Transverse colon (tissue), 4 donors: ENCODE measurements at regions not wholly inside any gene's neighbourhood (a gene's known extent, or its start where the extent isn't known, plus 50 kb on each side); places are given as distances from the start of the nearest gene placed in this dataset.

Source experiments
- DNase-seq: peaks from one replicate; pipeline ENCODE4 v3.0.0-alpha.2; 2019
- H3K27ac ChIP-seq, 4 donors: fragments of 200-600 bp; sonication (generic); 2 replicates each; pipeline ENCODE4 v1.5.1; 2016 to 2018; ENCODE audit warnings: inconsistent platforms in 4 of 4
- H3K27me3 ChIP-seq: fragments of 200-600 bp; sonication (generic); 2 replicates; pipeline ENCODE4 v1.5.1; 2017; ENCODE audit warnings: inconsistent platforms
- H3K36me3 ChIP-seq, 4 donors: fragments of 200-600 bp; sonication (generic); 2 replicates each; pipeline ENCODE4 v1.5.1; 2017 to 2019; ENCODE audit warnings: inconsistent platforms in 4 of 4
- H3K4me1 ChIP-seq, 4 donors: fragments of 200-600 bp; sonication (generic); 2 replicates each; pipeline ENCODE4 v1.5.1; 2017 to 2020; ENCODE audit warnings: inconsistent platforms in 4 of 4
- H3K4me3 ChIP-seq, 4 donors: fragments of 200-600 bp; sonication (generic); 1 replicate in 1 of 4; 2 replicates in 3 of 4; pipeline versions ENCODE4 v1.5.1 to v1.6.1; 2017 to 2019; ENCODE audit warnings: inconsistent platforms in 4 of 4
- H3K9me3 ChIP-seq, 2 donors: fragments of 200-600 bp; sonication (generic); 2 replicates each; pipeline ENCODE4 v1.5.1; 2017 to 2019; ENCODE audit warnings: inconsistent platforms in 2 of 2
- CTCF ChIP-seq, 5 experiments: fragments of 200-600 bp in 3 of 5; fragments of 450-650 bp in 2 of 5; sonication (generic) in 3 of 5; IDR thresholded peaks; 1 replicate in 2 of 5; 2 replicates in 3 of 5; pipeline ENCODE4 v1.5.1; 2016 to 2017; ENCODE audit warnings: antibody characterized with exemption in 5 of 5, inconsistent platforms in 3 of 5, mild to moderate bottlenecking in 2 of 5, moderate library complexity in 1 of 5
- EP300 ChIP-seq: sonication (generic); formaldehyde crosslinking; IDR thresholded peaks from one replicate; pipeline ENCODE4 v1.6.1; 2017; ENCODE audit warnings: antibody characterized with exemption, low read depth
- POLR2A ChIP-seq: fragments of 450-650 bp; IDR thresholded peaks from one replicate; pipeline ENCODE4 v1.6.1; 2016; ENCODE audit warnings: antibody characterized with exemption, mild to moderate bottlenecking, moderate library complexity
- POLR2AphosphoS5 ChIP-seq, 3 donors: sonication (generic); formaldehyde crosslinking; IDR thresholded peaks; one replicate each; pipeline ENCODE4 v1.6.1; 2016; ENCODE audit warnings: antibody characterized with exemption in 3 of 3
- WGBS, 2 donors: methylation state at CpG; one replicate each; pipeline ENCODE4 v1.1.5; 2018; ENCODE audit warnings: low coverage in 1 of 2; 5-methylcytosine and 5-hydroxymethylcytosine counted together
- in situ Hi-C, 4 donors: fragments of 200-750 bp; cut with MboI; loops; one replicate each; pipeline versions ENCODE4 v1.15.0 to v1.15.1; 2017; ENCODE audit warnings: low sequenced_read_pairs in 3 of 4, low pct_ligation_motif_present in 1 of 4, low pct_unique_long_range_greater_than_20kb in 1 of 4
- intact Hi-C: fragments of 100-400 bp; cut with DNase I; formaldehyde crosslinking; loops from one replicate; pipeline ENCODE4 v1.15.1; 2023; ENCODE audit warnings: low total_unique reads

- in situ Hi-C loops (no loop called here), intact Hi-C loops (no loop called here)
- Histone ChIP-seq H3K4me1 (no peaks in the 10 kb centered on the region), H3K4me3 (no peak overlapping the region), H3K27ac (no peak overlapping the region), H3K36me3 (no peaks in the 10 kb centered on the region), H3K27me3 (no peaks in the 10 kb centered on the region), H3K9me3 (no peaks in the 10 kb centered on the region)
- no peak for DNase-seq
- WGBS, 2 donors, result 79% methylated on average over 2 of the region's 2 CpGs; no CpG with 5 or more reads in 1 of the 2 donors
- no peak for TF ChIP-seq POLR2AphosphoS5 (IDR thresholded peaks at IDR 0.05)
- no peak for TF ChIP-seq CTCF (IDR thresholded peaks at IDR 0.05)
- TF ChIP-seq POLR2A, result no peak
- no peak for TF ChIP-seq EP300
Measured at GRCh38 chr20:46800409-46800804, 91.0 kb downstream of the SLC2A10 start.

GRCh38 chr20:46801003-46801702, 91.7 kb downstream of the SLC2A10 start:
- in situ Hi-C loops, result no loop called here
- DNase-seq, result no peak

GRCh38 chr20:46802722-46803121, 91.9 kb upstream of the EYA2 start:
- Histone ChIP-seq H3K4me1 (no peaks in the 10 kb centered on the region), H3K4me3 (no peak overlapping the region), H3K36me3 (no peaks in the 10 kb centered on the region), H3K9me3 (no peaks in the 10 kb centered on the region), H3K27ac (no peak overlapping the region), H3K27me3 (no peaks in the 10 kb centered on the region)
- TF ChIP-seq POLR2A (no peak), EP300 (no peak), POLR2AphosphoS5 (IDR thresholded peaks at IDR 0.05) (no peak), CTCF (IDR thresholded peaks at IDR 0.05) (no peak)
- intact Hi-C loops, result no loop called here
- WGBS, 2 donors, result 59 to 60% methylated on average over 5 of the region's 5 CpGs
- DNase-seq, result no peak
- in situ Hi-C loops, result no loop called here

More at GRCh38 chr20:46801003-46801702, 91.7 kb downstream of the SLC2A10 start:
- Histone ChIP-seq H3K27me3 (no peaks in the 10 kb centered on the region), H3K9me3 (no peaks in the 10 kb centered on the region), H3K4me3 (no peak overlapping the region), H3K4me1 (no peaks in the 10 kb centered on the region), H3K27ac (no peak overlapping the region), H3K36me3 (no peaks in the 10 kb centered on the region)
- TF ChIP-seq POLR2A, result no peak
- TF ChIP-seq CTCF (IDR thresholded peaks at IDR 0.05), result no peak
- 59 to 67% methylated on average over 4 to 12 of the region's 12 CpGs for WGBS, 2 donors
- intact Hi-C loops, result no loop called here

GRCh38 chr20:46803123-46804020, 91.3 kb upstream of the EYA2 start:
- no peak for TF ChIP-seq CTCF (IDR thresholded peaks at IDR 0.05)
- no peak for TF ChIP-seq POLR2A
- TF ChIP-seq POLR2AphosphoS5 (IDR thresholded peaks at IDR 0.05), result no peak
- no peak for TF ChIP-seq EP300
- Histone ChIP-seq H3K9me3 (no peaks in the 10 kb centered on the region), H3K4me3 (no peak overlapping the region), H3K27ac (no peak overlapping the region), H3K36me3 (no peaks in the 10 kb centered on the region), H3K27me3 (no peaks in the 10 kb centered on the region), H3K4me1 (no peaks in the 10 kb centered on the region)
- WGBS, 2 donors, result 72 to 78% methylated on average over 9 to 12 of the region's 12 CpGs
- intact Hi-C loops, result no loop called here
- in situ Hi-C loops, result no loop called here
- DNase-seq, result no peak
